Stomach (tissue), 4 donors: ENCODE measurements at regions not wholly inside any gene's neighbourhood (a gene's known extent, or its start where the extent isn't known, plus 50 kb on each side); places are given as distances from the start of the nearest gene placed in this dataset.

ENCODE experiments used
- CTCF ChIP-seq, 7 experiments: fragments of 450-650 bp in 4 of 7; fragments of 200-600 bp in 3 of 7; sonication (generic) in 3 of 7; IDR thresholded peaks; one replicate each; pipeline ENCODE4 v1.5.1; 2016 to 2019; ENCODE audit warnings: antibody characterized with exemption in 7 of 7, control low read depth in 2 of 7, mild to moderate bottlenecking in 1 of 7
- POLR2AphosphoS5 ChIP-seq, 3 donors: sonication (generic); formaldehyde crosslinking; IDR thresholded peaks; one replicate each; pipeline ENCODE4 v1.6.1; 2016; ENCODE audit warnings: antibody characterized with exemption in 3 of 3

DNA sequence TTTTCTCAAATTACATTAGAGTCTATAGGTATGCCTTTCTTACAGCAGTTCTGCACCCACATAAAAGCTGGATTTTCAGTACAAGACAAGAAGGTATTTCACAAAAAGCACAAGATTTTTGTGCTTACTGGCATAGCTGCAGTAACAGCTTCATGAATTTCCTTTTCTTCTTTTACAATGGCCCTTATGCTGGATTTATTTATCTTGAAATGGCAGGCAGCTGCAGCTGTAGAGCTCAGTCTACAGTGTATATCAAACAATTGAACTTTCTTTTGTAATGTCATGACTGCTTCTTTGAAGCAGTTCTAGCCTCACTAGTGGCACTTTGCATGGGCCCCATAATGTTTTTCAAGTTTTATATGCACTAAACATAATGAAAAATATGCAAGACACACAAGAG is 510.2 kb downstream of the KCNT2 start:
- no peak for TF ChIP-seq CTCF (IDR thresholded peaks at IDR 0.05)
- TF ChIP-seq POLR2AphosphoS5 (IDR thresholded peaks at IDR 0.05), result no peak
